DND-41 (cell line): ENCODE measurements at regions not wholly inside any gene's neighbourhood (a gene's known extent, or its start where the extent isn't known, plus 50 kb on each side); places are given as distances from the start of the nearest gene placed in this dataset.
A peak's percentile ranks its signal among the peaks of the same experiment; 100 is the strongest.

Experiments
- CTCF ChIP-seq: IDR thresholded peaks from 2 replicates; pipeline ENCODE4 v1.5.1; 2012; ENCODE audit warnings: borderline replicate concordance, low read length, moderate library complexity, mild to moderate bottlenecking; ENCODE audit not compliant: poor library complexity, severe bottlenecking; ENCODE audit errors: extremely low read depth
- EZH2 ChIP-seq: IDR thresholded peaks from 3 replicates; pipeline ENCODE4 v1.6.1; 2012; ENCODE audit warnings: borderline replicate concordance, low read depth, mild to moderate bottlenecking, moderate library complexity, low read length, inconsistent platforms; ENCODE audit not compliant: severe bottlenecking

GRCh38 chr3:161914703-161915417 is 418.3 kb downstream of the OTOL1 start:
- TF ChIP-seq EZH2 (no peak), CTCF (peak; percentile 59)
